ENCODE measurements at regions not wholly inside any gene's neighbourhood (a gene's known extent, or its start where the extent isn't known, plus 50 kb on each side); places are given as distances from the start of the nearest gene placed in this dataset.

GRCh38 chr2:222771832-222772231, 89.0 kb upstream of the ACSL3 start:
- TF ChIP-seq NFE2L1 (CRISPR knock-in tag; IDR thresholded peaks at IDR 0.05) (no peak), SMAD4 (CRISPR knock-in tag; IDR thresholded peaks at IDR 0.05) (no peak), FOXK1 (CRISPR knock-in tag; IDR thresholded peaks at IDR 0.05) (no peak), ZNF138 (CRISPR knock-in tag; conservative IDR thresholded peaks at IDR 0.05) (no peak)
